ENCODE measurements at regions not wholly inside any gene's neighbourhood (a gene's known extent, or its start where the extent isn't known, plus 50 kb on each side); places are given as distances from the start of the nearest gene placed in this dataset.
"Not testable (repeated sequence)": the region's sequence is repeated elsewhere in the genome, so short reads cannot be mapped to it uniquely, and the experiment has no call there.

GRCh38 chr16:64297863-64298600 lies 823.8 kb downstream of the CDH11 start:
- DNase-seq (ENCODE audit: low read depth): no peak

GRCh38 chr16:64295466-64295865 lies 826.4 kb downstream of the CDH11 start:
- DNase-seq (ENCODE audit: low read depth): no peak

- no peak for DNase-seq (ENCODE audit: low read depth)
These were observed 828.9 kb downstream of the CDH11 start for GRCh38 chr16:64292953-64293352.

- DNase-seq (ENCODE audit: low read depth): no peak
These were observed 829.7 kb downstream of the CDH11 start for GRCh38 chr16:64292161-64292560.

GRCh38 chr16:64290461-64290860 lies 831.4 kb downstream of the CDH11 start:
- DNase-seq (ENCODE audit: low read depth): no peak

- DNase-seq (ENCODE audit: low read depth): no peak
These were observed 834.0 kb downstream of the CDH11 start for GRCh38 chr16:64287655-64288528.

- no peak for DNase-seq (ENCODE audit: low read depth)
These were observed 839.7 kb downstream of the CDH11 start for GRCh38 chr16:64282181-64282580.

- no peak for DNase-seq (ENCODE audit: low read depth)
These were observed 841.5 kb downstream of the CDH11 start for GRCh38 chr16:64280317-64280716.

GRCh38 chr16:64278196-64278595 lies 843.7 kb downstream of the CDH11 start:
- DNase-seq (ENCODE audit: low read depth): peak; percentile 14

GRCh38 chr16:64276646-64277045 lies 845.2 kb downstream of the CDH11 start:
- DNase-seq (ENCODE audit: low read depth): no peak

- DNase-seq (ENCODE audit: low read depth): no peak
These were observed 849.8 kb downstream of the CDH11 start for GRCh38 chr16:64272028-64272427.

- DNase-seq (ENCODE audit: low read depth): no peak
These were observed 852.1 kb downstream of the CDH11 start for GRCh38 chr16:64269756-64270155.

GRCh38 chr16:64265756-64266155 lies 856.1 kb downstream of the CDH11 start:
- DNase-seq (ENCODE audit: low read depth): no peak

- DNase-seq (ENCODE audit: low read depth): not testable (repeated sequence)
These were observed 861.0 kb downstream of the CDH11 start for GRCh38 chr16:64260631-64261401.

GRCh38 chr16:64254443-64255367 lies 867.2 kb downstream of the CDH11 start:
- DNase-seq (ENCODE audit: low read depth): no peak

- DNase-seq (ENCODE audit: low read depth): no peak
These were observed 868.3 kb downstream of the CDH11 start for GRCh38 chr16:64253525-64253924.

GRCh38 chr16:64253096-64253495 lies 868.8 kb downstream of the CDH11 start:
- no peak for DNase-seq (ENCODE audit: low read depth)

GRCh38 chr16:64251742-64252141 lies 870.1 kb downstream of the CDH11 start:
- DNase-seq (ENCODE audit: low read depth): no peak

- no peak for DNase-seq (ENCODE audit: low read depth)
These were observed 871.0 kb downstream of the CDH11 start for GRCh38 chr16:64250866-64251265.

- DNase-seq (ENCODE audit: low read depth): no peak
These were observed 879.4 kb downstream of the CDH11 start for GRCh38 chr16:64242492-64242891.

- no peak for DNase-seq (ENCODE audit: low read depth)
These were observed 881.3 kb downstream of the CDH11 start for GRCh38 chr16:64240586-64240985.

Data from HS-5 (cell line).